ENCODE measurements at regions not wholly inside any gene's neighbourhood (a gene's known extent, or its start where the extent isn't known, plus 50 kb on each side); places are given as distances from the start of the nearest gene placed in this dataset.

- 0% methylated on average over 1 of the region's 1 CpG for WGBS (ENCODE audit: insufficient coverage, insufficient replicate concordance, low lambda C conversion rate, missing lambda C conversion rate)
- Histone ChIP-seq H3K9ac (ENCODE audit: control insufficient read depth, insufficient read depth, low read length) (no peak overlapping the region), H3K4me2 (ENCODE audit: control insufficient read depth, insufficient read depth) (no peak overlapping the region), H3K27ac (ENCODE audit: control insufficient read depth, insufficient read depth) (no peak overlapping the region), H3K9me3 (replicated peaks; ENCODE audit: control insufficient read depth, insufficient read depth, low read length) (no peaks in the 10 kb centered on the region), H3K79me2 (ENCODE audit: control insufficient read depth, insufficient read depth, low read length) (no peaks in the 10 kb centered on the region), H3K27me3 (replicated peaks in 1 of 2; ENCODE audit: control insufficient read depth in 2 of 2, insufficient read depth in 2 of 2, low read length in 1 of 2) (no peaks in the 10 kb centered on the region), H3K4me3 (no peak overlapping the region), H3K4me1 (ENCODE audit: control insufficient read depth, insufficient read depth, low read length) (no peaks in the 10 kb centered on the region), H4K20me1 (ENCODE audit: control insufficient read depth, insufficient read depth) (no peaks in the 10 kb centered on the region), H3K36me3 (ENCODE audit: control insufficient read depth in 2 of 2, insufficient read depth in 2 of 2, low read length in 1 of 2) (no peaks in the 10 kb centered on the region), H2AFZ (ENCODE audit: control insufficient read depth, low read depth, low read length) (no peak overlapping the region)
- DNase-seq (ENCODE audit: low read depth, low spot score) (no peak), ATAC-seq (no peak), FAIRE-seq (no peak)
- intact Hi-C loops (cut with micrococcal nuclease; ENCODE audit: unreplicated experiment) (no loop called here), in situ Hi-C loops (cut with MboI) (no loop called here)
- RAD21 ChIA-PET (ENCODE audit: unreplicated experiment) = no interaction called here
- POLR2A ChIA-PET = no interaction called here
- BruUV-seq (replicated peaks) = no TSS peak
- SMC1A ChIA-PET (ENCODE audit: uncharacterized antibody, unreplicated experiment) = no interaction called here
- CTCF ChIA-PET = no interaction called here
- TF ChIP-seq, protein P1, sequence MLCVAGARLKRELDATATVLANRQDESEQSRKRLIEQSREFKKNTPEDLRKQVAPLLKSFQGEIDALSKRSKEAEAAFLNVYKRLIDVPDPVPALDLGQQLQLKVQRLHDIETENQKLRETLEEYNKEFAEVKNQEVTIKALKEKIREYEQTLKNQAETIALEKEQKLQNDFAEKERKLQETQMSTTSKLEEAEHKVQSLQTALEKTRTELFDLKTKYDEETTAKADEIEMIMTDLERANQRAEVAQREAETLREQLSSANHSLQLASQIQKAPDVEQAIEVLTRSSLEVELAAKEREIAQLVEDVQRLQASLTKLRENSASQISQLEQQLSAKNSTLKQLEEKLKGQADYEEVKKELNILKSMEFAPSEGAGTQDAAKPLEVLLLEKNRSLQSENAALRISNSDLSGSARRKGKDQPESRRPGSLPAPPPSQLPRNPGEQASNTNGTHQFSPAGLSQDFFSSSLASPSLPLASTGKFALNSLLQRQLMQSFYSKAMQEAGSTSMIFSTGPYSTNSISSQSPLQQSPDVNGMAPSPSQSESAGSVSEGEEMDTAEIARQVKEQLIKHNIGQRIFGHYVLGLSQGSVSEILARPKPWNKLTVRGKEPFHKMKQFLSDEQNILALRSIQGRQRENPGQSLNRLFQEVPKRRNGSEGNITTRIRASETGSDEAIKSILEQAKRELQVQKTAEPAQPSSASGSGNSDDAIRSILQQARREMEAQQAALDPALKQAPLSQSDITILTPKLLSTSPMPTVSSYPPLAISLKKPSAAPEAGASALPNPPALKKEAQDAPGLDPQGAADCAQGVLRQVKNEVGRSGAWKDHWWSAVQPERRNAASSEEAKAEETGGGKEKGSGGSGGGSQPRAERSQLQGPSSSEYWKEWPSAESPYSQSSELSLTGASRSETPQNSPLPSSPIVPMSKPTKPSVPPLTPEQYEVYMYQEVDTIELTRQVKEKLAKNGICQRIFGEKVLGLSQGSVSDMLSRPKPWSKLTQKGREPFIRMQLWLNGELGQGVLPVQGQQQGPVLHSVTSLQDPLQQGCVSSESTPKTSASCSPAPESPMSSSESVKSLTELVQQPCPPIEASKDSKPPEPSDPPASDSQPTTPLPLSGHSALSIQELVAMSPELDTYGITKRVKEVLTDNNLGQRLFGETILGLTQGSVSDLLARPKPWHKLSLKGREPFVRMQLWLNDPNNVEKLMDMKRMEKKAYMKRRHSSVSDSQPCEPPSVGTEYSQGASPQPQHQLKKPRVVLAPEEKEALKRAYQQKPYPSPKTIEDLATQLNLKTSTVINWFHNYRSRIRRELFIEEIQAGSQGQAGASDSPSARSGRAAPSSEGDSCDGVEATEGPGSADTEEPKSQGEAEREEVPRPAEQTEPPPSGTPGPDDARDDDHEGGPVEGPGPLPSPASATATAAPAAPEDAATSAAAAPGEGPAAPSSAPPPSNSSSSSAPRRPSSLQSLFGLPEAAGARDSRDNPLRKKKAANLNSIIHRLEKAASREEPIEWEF (IDR thresholded peaks at IDR 0.05; ENCODE audit: insufficient replicate concordance, low read depth, low read length) = no peak
- no peak for TF ChIP-seq CHD2 (IDR thresholded peaks at IDR 0.05; ENCODE audit: borderline replicate concordance, low read depth, low read length)
- no peak for TF ChIP-seq MEF2B (IDR thresholded peaks at IDR 0.05; ENCODE audit: partially characterized antibody, poor library complexity, severe bottlenecking)
- no peak for TF ChIP-seq IRF4 (IDR thresholded peaks at IDR 0.05; ENCODE audit: low read depth, low read length)
- no peak for TF ChIP-seq NR2C2 (IDR thresholded peaks at IDR 0.05; ENCODE audit: borderline replicate concordance, control insufficient read depth, insufficient read length, low read depth)
- TF ChIP-seq, protein P2, sequence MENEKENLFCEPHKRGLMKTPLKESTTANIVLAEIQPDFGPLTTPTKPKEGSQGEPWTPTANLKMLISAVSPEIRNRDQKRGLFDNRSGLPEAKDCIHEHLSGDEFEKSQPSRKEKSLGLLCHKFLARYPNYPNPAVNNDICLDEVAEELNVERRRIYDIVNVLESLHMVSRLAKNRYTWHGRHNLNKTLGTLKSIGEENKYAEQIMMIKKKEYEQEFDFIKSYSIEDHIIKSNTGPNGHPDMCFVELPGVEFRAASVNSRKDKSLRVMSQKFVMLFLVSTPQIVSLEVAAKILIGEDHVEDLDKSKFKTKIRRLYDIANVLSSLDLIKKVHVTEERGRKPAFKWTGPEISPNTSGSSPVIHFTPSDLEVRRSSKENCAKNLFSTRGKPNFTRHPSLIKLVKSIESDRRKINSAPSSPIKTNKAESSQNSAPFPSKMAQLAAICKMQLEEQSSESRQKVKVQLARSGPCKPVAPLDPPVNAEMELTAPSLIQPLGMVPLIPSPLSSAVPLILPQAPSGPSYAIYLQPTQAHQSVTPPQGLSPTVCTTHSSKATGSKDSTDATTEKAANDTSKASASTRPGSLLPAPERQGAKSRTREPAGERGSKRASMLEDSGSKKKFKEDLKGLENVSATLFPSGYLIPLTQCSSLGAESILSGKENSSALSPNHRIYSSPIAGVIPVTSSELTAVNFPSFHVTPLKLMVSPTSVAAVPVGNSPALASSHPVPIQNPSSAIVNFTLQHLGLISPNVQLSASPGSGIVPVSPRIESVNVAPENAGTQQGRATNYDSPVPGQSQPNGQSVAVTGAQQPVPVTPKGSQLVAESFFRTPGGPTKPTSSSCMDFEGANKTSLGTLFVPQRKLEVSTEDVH (IDR thresholded peaks at IDR 0.05; ENCODE audit: low read depth, partially characterized antibody) = no peak
- TF ChIP-seq TAF1 (IDR thresholded peaks at IDR 0.05; ENCODE audit: borderline replicate concordance, low read depth, low read length) = no peak
- TF ChIP-seq CEBPB (IDR thresholded peaks at IDR 0.05; ENCODE audit: borderline replicate concordance in 1 of 2, low read depth in 2 of 2, low read length in 2 of 2) = no peak
- TF ChIP-seq WRNIP1 (IDR thresholded peaks at IDR 0.05; ENCODE audit: borderline replicate concordance, low read depth, low read length) = no peak
- no peak for TF ChIP-seq TCF7 (IDR thresholded peaks at IDR 0.05; ENCODE audit: borderline replicate concordance)
- TF ChIP-seq, protein P3, sequence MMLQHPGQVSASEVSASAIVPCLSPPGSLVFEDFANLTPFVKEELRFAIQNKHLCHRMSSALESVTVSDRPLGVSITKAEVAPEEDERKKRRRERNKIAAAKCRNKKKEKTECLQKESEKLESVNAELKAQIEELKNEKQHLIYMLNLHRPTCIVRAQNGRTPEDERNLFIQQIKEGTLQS (IDR thresholded peaks at IDR 0.05; ENCODE audit: borderline replicate concordance, extremely low read depth, low read depth, low read length) = no peak
- TF ChIP-seq RELB (IDR thresholded peaks at IDR 0.05; ENCODE audit: low read depth) = no peak
Measured at GRCh38 chr14:87178277-87178676, 814.7 kb downstream of the GALC start.
